Tibial nerve (tissue), 4 donors: ENCODE measurements at regions not wholly inside any gene's neighbourhood (a gene's known extent, or its start where the extent isn't known, plus 50 kb on each side); places are given as distances from the start of the nearest gene placed in this dataset.

Experiments used
- EP300 ChIP-seq, 2 donors: sonication (generic); formaldehyde crosslinking; IDR thresholded peaks; one replicate each; pipeline ENCODE4 v1.6.1; 2017; ENCODE audit warnings: antibody characterized with exemption in 2 of 2, mild to moderate bottlenecking in 1 of 2
- POLR2A ChIP-seq, 2 donors: fragments of 450-650 bp; IDR thresholded peaks; one replicate each; pipeline ENCODE4 v1.6.1; 2017; ENCODE audit warnings: antibody characterized with exemption in 2 of 2, mild to moderate bottlenecking in 2 of 2, moderate library complexity in 2 of 2
- TF ChIP-seq, protein P1 (sequence below), 5 experiments: fragments of 200-600 bp in 3 of 5; fragments of 450-650 bp in 2 of 5; sonication (generic) in 3 of 5; IDR thresholded peaks; one replicate each; pipeline ENCODE4 v1.5.1; 2016 to 2019; ENCODE audit warnings: antibody characterized with exemption in 5 of 5, mild to moderate bottlenecking in 3 of 5, moderate library complexity in 2 of 5

- no peak for TF ChIP-seq POLR2A (IDR thresholded peaks at IDR 0.05)
- TF ChIP-seq, protein P1, sequence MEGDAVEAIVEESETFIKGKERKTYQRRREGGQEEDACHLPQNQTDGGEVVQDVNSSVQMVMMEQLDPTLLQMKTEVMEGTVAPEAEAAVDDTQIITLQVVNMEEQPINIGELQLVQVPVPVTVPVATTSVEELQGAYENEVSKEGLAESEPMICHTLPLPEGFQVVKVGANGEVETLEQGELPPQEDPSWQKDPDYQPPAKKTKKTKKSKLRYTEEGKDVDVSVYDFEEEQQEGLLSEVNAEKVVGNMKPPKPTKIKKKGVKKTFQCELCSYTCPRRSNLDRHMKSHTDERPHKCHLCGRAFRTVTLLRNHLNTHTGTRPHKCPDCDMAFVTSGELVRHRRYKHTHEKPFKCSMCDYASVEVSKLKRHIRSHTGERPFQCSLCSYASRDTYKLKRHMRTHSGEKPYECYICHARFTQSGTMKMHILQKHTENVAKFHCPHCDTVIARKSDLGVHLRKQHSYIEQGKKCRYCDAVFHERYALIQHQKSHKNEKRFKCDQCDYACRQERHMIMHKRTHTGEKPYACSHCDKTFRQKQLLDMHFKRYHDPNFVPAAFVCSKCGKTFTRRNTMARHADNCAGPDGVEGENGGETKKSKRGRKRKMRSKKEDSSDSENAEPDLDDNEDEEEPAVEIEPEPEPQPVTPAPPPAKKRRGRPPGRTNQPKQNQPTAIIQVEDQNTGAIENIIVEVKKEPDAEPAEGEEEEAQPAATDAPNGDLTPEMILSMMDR (IDR thresholded peaks at IDR 0.05): no peak
- no peak for TF ChIP-seq EP300 (IDR thresholded peaks at IDR 0.05)
Observed at GRCh38 chr18:67068608-67069007, 447.9 kb downstream of the DSEL start.
